H1 (cell line): ENCODE measurements at regions not wholly inside any gene's neighbourhood (a gene's known extent, or its start where the extent isn't known, plus 50 kb on each side); places are given as distances from the start of the nearest gene placed in this dataset.
A peak's percentile ranks its signal among the peaks of the same experiment; 100 is the strongest.

ENCODE experiments used
- CTCF ChIA-PET: fragments of 300-600 bp; sonication (Branson Sonifier 250); formaldehyde crosslinking; loops from one replicate; lab custom pipeline; 2021; ENCODE audit not compliant: partially characterized antibody; lab: Charles Lee
- POLR2A ChIA-PET: fragments of 300-600 bp; sonication (Branson Sonifier 250); formaldehyde crosslinking; loops from one replicate; lab custom pipeline; 2021; ENCODE audit warnings: inconsistent platforms; ENCODE audit not compliant: partially characterized antibody; lab: Charles Lee
- DNase-seq, 2 experiments: peaks; one replicate each; pipeline versions ENCODE4 v3.0.0 to v3.0.0-alpha.2; 2010 to 2022; ENCODE audit warnings: low spot score in 2 of 2, low read depth in 1 of 2, mixed read lengths in 1 of 2
- FAIRE-seq: peaks from 2 replicates; lab custom pipeline; 2011; peaks lifted over from hg19 to GRCh38; lab: Jason Lieb, UNC
- H2AFZ ChIP-seq: 2 replicates; pipeline ENCODE4 v1.8.1; 2012; ENCODE audit warnings: low read length, inconsistent platforms
- H2AK5ac ChIP-seq: 2 replicates; pipeline ENCODE4 v1.6.1; 2013; ENCODE audit warnings: low read depth, low read length
- H2BK120ac ChIP-seq: replicated peaks from 2 replicates; pipeline ENCODE3; 2013; ENCODE audit warnings: low read depth, low read length, inconsistent platforms
- H2BK12ac ChIP-seq: 2 replicates; pipeline ENCODE4 v1.6.1; 2013; ENCODE audit warnings: low read depth, low read length
- H2BK15ac ChIP-seq: 2 replicates; pipeline ENCODE4 v1.6.1; 2013; ENCODE audit warnings: low read length
- H2BK20ac ChIP-seq: 2 replicates; pipeline ENCODE4 v1.6.1; 2013; ENCODE audit warnings: low read length
- H2BK5ac ChIP-seq: 2 replicates; pipeline ENCODE4 v1.6.1; 2013; ENCODE audit warnings: low read depth, low read length
- H3K14ac ChIP-seq: 2 replicates; pipeline ENCODE4 v1.6.1; 2013; ENCODE audit warnings: inconsistent platforms; ENCODE audit not compliant: insufficient read length
- H3K18ac ChIP-seq: 2 replicates; pipeline ENCODE4 v1.6.1; 2013; ENCODE audit warnings: low read length; ENCODE audit errors: extremely low read depth
- H3K23ac ChIP-seq: 2 replicates; pipeline ENCODE4 v1.6.1; 2013; ENCODE audit warnings: inconsistent platforms; ENCODE audit not compliant: insufficient read length
- H3K23me2 ChIP-seq: 2 replicates; pipeline ENCODE4 v1.6.1; 2013; ENCODE audit warnings: low read depth, low read length
- H3K27ac ChIP-seq: 2 replicates; pipeline ENCODE4 v1.6.1; 2011; ENCODE audit warnings: low read depth, low read length, inconsistent platforms
- H3K27me3 ChIP-seq, 4 experiments: replicated peaks in 1 of 4; 1 replicate in 1 of 4; 2 replicates in 3 of 4; pipeline versions ENCODE4 v1.6.1 to v1.8.1; 2011 to 2013; ENCODE audit warnings: low read length in 3 of 4, mild to moderate bottlenecking in 3 of 4, inconsistent platforms in 2 of 4, mixed read lengths in 2 of 4, moderate library complexity in 1 of 4; ENCODE audit not compliant: control insufficient read depth in 3 of 4, insufficient read depth in 3 of 4; ENCODE audit errors: extremely low read depth in 1 of 4
- H3K36me3 ChIP-seq, 4 experiments: 2 replicates each; pipeline versions ENCODE4 v1.6.1 to v1.8.1; 2011 to 2013; ENCODE audit warnings: mild to moderate bottlenecking in 4 of 4, low read length in 3 of 4, moderate library complexity in 2 of 4, control low read depth in 1 of 4, inconsistent platforms in 1 of 4; ENCODE audit not compliant: insufficient read depth in 4 of 4, control insufficient read depth in 2 of 4
- H3K4ac ChIP-seq: replicated peaks from 2 replicates; pipeline ENCODE3; 2013; ENCODE audit warnings: low read length, low read depth, mixed read lengths, inconsistent platforms; ENCODE audit not compliant: insufficient read length
- H3K4me1 ChIP-seq, 4 experiments: replicated peaks in 1 of 4; 1 replicate in 1 of 4; 2 replicates in 3 of 4; pipeline versions ENCODE4 v1.6.1 to v1.8.1; 2011 to 2013; ENCODE audit warnings: low read length in 3 of 4, inconsistent platforms in 2 of 4, mixed read lengths in 1 of 4; ENCODE audit not compliant: insufficient read depth in 4 of 4, control insufficient read depth in 3 of 4
- H3K4me2 ChIP-seq, 2 experiments: 2 replicates each; pipeline versions ENCODE4 v1.6.1 to v1.8.1; 2011 to 2013; ENCODE audit warnings: low read depth in 2 of 2, low read length in 2 of 2, control low read depth in 1 of 2, inconsistent platforms in 1 of 2, mild to moderate bottlenecking in 1 of 2; ENCODE audit not compliant: insufficient read depth in 1 of 2
- H3K4me3 ChIP-seq, 4 experiments: fragments of 200-600, 300-600 bp in 1 of 4; sonication (generic), shearing (Covaris generic), sonication (Bioruptor Twin) in 1 of 4; 2 replicates each; pipeline versions ENCODE4 v1.5.1 to v1.8.1; 2011 to 2016; ENCODE audit warnings: low read length in 4 of 4, low read depth in 3 of 4, control low read depth in 2 of 4, inconsistent platforms in 2 of 4, mild to moderate bottlenecking in 2 of 4, mixed read lengths in 1 of 4, moderate library complexity in 1 of 4; ENCODE audit not compliant: insufficient read depth in 2 of 4; ENCODE audit errors: extremely low read depth in 1 of 4
- H3K56ac ChIP-seq: replicated peaks from 2 replicates; pipeline ENCODE3; 2013; ENCODE audit warnings: low read depth, mild to moderate bottlenecking, mixed read lengths, low read length, inconsistent platforms; ENCODE audit not compliant: insufficient read length
- H3K79me1 ChIP-seq: 2 replicates; pipeline ENCODE4 v1.6.1; 2013; ENCODE audit warnings: low read depth, low read length, control low read depth
- H3K79me2 ChIP-seq, 2 experiments: 2 replicates each; pipeline versions ENCODE4 v1.6.1 to v1.8.1; 2012 to 2013; ENCODE audit warnings: low read length in 2 of 2, mild to moderate bottlenecking in 2 of 2, inconsistent platforms in 1 of 2; ENCODE audit not compliant: insufficient read depth in 2 of 2, control insufficient read depth in 1 of 2
- H3K9ac ChIP-seq, 4 experiments: replicated peaks in 1 of 4; 1 replicate in 1 of 4; 2 replicates in 3 of 4; pipeline versions ENCODE4 v1.6.1 to v1.8.1; 2011 to 2013; ENCODE audit warnings: low read depth in 3 of 4, low read length in 3 of 4, control low read depth in 2 of 4, mild to moderate bottlenecking in 2 of 4, moderate library complexity in 2 of 4, inconsistent platforms in 1 of 4; ENCODE audit errors: extremely low read depth in 1 of 4
- H3K9me3 ChIP-seq, 2 experiments: 2 replicates each; pipeline versions ENCODE4 v1.6.1 to v1.8.1; 2012 to 2013; ENCODE audit warnings: mild to moderate bottlenecking in 2 of 2, moderate library complexity in 2 of 2, control low read depth in 1 of 2, inconsistent platforms in 1 of 2, low read depth in 1 of 2, low read length in 1 of 2, mixed read lengths in 1 of 2; ENCODE audit not compliant: insufficient read depth in 2 of 2
- H4K20me1 ChIP-seq, 2 experiments: replicated peaks in 1 of 2; 2 replicates each; pipeline versions ENCODE3 to v1.8.1; 2011 to 2013; ENCODE audit warnings: inconsistent platforms in 2 of 2, low read length in 2 of 2, mild to moderate bottlenecking in 1 of 2; ENCODE audit not compliant: insufficient read depth in 2 of 2, control insufficient read depth in 1 of 2
- H4K5ac ChIP-seq: 2 replicates; pipeline ENCODE4 v1.6.1; 2013; ENCODE audit warnings: low read length, low read depth, mixed read lengths, inconsistent platforms; ENCODE audit not compliant: insufficient read length
- H4K8ac ChIP-seq: 2 replicates; pipeline ENCODE4 v1.8.0; 2013; ENCODE audit warnings: mild to moderate bottlenecking, moderate library complexity, low read length, inconsistent platforms; ENCODE audit not compliant: insufficient read depth; ENCODE audit errors: extremely low read depth
- H4K91ac ChIP-seq: replicated peaks from 2 replicates; pipeline ENCODE3; 2013; ENCODE audit warnings: low read length, mixed read lengths, inconsistent platforms; ENCODE audit not compliant: insufficient read length
- MAFK ChIP-seq: IDR thresholded peaks from 2 replicates; pipeline ENCODE4 v1.6.1; 2012; ENCODE audit warnings: low read depth, mild to moderate bottlenecking, improper control_type of control experiment, low read length
- SP4 ChIP-seq: IDR thresholded peaks from 2 replicates; pipeline ENCODE4 v1.6.1; 2012; ENCODE audit warnings: low read length, inconsistent platforms
- WGBS, 2 experiments: shearing (Covaris generic) in 1 of 2; methylation state at CpG; one replicate each; pipeline versions ENCODE4 v1.1.6 to v1.1.7; 2013 to 2015; ENCODE audit warnings: low lambda C conversion rate in 2 of 2, mixed read lengths in 2 of 2, inconsistent platforms in 1 of 2, low coverage in 1 of 2, missing lambda C conversion rate in 1 of 2; ENCODE audit not compliant: insufficient replicate concordance in 2 of 2, insufficient coverage in 1 of 2, insufficient read length in 1 of 2; ENCODE audit errors: extremely low coverage in 1 of 2, missing lambda C conversion rate in 1 of 2; 5-methylcytosine and 5-hydroxymethylcytosine counted together

DNA sequence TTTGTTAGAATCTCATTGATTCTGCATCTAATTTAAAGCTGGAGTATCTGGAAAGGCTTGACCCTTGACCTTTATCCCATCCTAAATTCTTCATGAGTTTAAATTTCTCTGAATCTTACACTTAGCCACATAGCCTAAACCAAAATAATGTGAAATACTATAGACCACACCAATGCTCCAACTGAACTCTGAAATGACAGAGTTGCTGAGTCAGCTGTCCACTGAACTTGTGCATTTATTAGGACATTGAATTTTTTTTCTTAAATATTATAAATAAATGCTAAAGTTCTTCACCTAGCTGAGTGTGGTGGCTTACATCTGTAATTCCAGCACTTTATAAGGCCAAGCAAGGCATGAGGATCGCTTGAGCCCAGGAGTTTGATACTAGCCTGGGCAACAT, 390.9 kb upstream of the PFKP start:
- no peaks in the 10 kb centered on the region for H3K79me1 ChIP-seq
- H3K79me2 ChIP-seq: no peaks in the 10 kb centered on the region
- no peak overlapping the region for H2BK5ac ChIP-seq
- no peak for FAIRE-seq
- H2BK12ac ChIP-seq: no peak overlapping the region
- H4K8ac ChIP-seq: no peak overlapping the region
- H2BK20ac ChIP-seq: no peak overlapping the region
- H3K27me3 ChIP-seq: no peaks in the 10 kb centered on the region; a peak in 1 of 7 replicates
- H3K23me2 ChIP-seq: no peaks in the 10 kb centered on the region
- ChIA-PET POLR2A (no interaction called here), CTCF (interaction anchor here (0.7 kb wide), 1 partner anchor 73 kb away, joined by 3 read pairs; no protein-coding TSS in a partner anchor)
- H3K36me3 ChIP-seq: no peaks in the 10 kb centered on the region
- no peak for DNase-seq
- no peak overlapping the region for H3K4ac ChIP-seq
- no peak overlapping the region for H3K4me2 ChIP-seq
- H3K14ac ChIP-seq: no peak overlapping the region
- no peak overlapping the region for H3K9ac ChIP-seq
- H2AK5ac ChIP-seq: no peak overlapping the region
- no peaks in the 10 kb centered on the region for H3K9me3 ChIP-seq
- H2AFZ ChIP-seq: no peak overlapping the region
- H4K5ac ChIP-seq: no peak overlapping the region
- H2BK15ac ChIP-seq: no peak overlapping the region
- no peak overlapping the region for H3K23ac ChIP-seq
- H3K18ac ChIP-seq: no peak overlapping the region
- no peaks in the 10 kb centered on the region for H3K4me1 ChIP-seq
- H3K56ac ChIP-seq: no peak overlapping the region
- H3K27ac ChIP-seq: no peak overlapping the region
- 83% methylated on average over 1 of the region's 1 CpG; no CpG with 5 or more reads in 1 of the 2 experiments for WGBS, 2 experiments
- H4K20me1 ChIP-seq: no peaks in the 10 kb centered on the region
- H2BK120ac ChIP-seq: no peak overlapping the region
- no peak overlapping the region for H3K4me3 ChIP-seq
- H4K91ac ChIP-seq: no peak overlapping the region
- TF ChIP-seq SP4 (no peak), MAFK (0 out of 2 replicates have a peak, but pooled peaks have one; percentile 4)
